ENCODE measurements at regions not wholly inside any gene's neighbourhood (a gene's known extent, or its start where the extent isn't known, plus 50 kb on each side); places are given as distances from the start of the nearest gene placed in this dataset.

- H4K20me1 ChIP-seq (replicated peaks; ENCODE audit: control insufficient read depth, insufficient read depth, low read length): no peaks in the 10 kb centered on the region
- no peaks in the 10 kb centered on the region for H3K4me1 ChIP-seq (replicated peaks in 1 of 2; ENCODE audit: control insufficient read depth in 2 of 2, insufficient read depth in 2 of 2, low read length in 2 of 2)
- H3K9me1 ChIP-seq (ENCODE audit: control insufficient read depth, insufficient read depth, low read length): no peaks in the 10 kb centered on the region
- no peak overlapping the region for H3K27ac ChIP-seq (ENCODE audit: extremely low read depth, low read depth, low read length)
- no TSS peak for BruUV-seq (replicated peaks)
- no peaks in the 10 kb centered on the region for H3K9me3 ChIP-seq (replicated peaks; ENCODE audit: control insufficient read depth, insufficient read depth, low read depth, low read length)
- 2% methylated on average over 4 of the region's 4 CpGs for WGBS (ENCODE audit: insufficient coverage, low coverage, missing lambda C conversion rate)
- no peak overlapping the region for H3K9ac ChIP-seq (ENCODE audit: insufficient read depth in 1 of 2, low read depth in 2 of 2, low read length in 2 of 2)
- H3K4me2 ChIP-seq (ENCODE audit: insufficient read depth, low read length): no peak overlapping the region
- TF ChIP-seq JUN (IDR thresholded peaks at IDR 0.05; ENCODE audit: borderline replicate concordance, low read depth, low read length): no peak
- no peak for TF ChIP-seq JUN (CRISPR knock-in tag; IDR thresholded peaks at IDR 0.05; ENCODE audit: borderline replicate concordance)
- TF ChIP-seq ZNF707 (CRISPR knock-in tag; conservative IDR thresholded peaks at IDR 0.05): no peak
- no peak overlapping the region for H2AFZ ChIP-seq (ENCODE audit: low read depth, low read length)
- ChIA-PET CTCF (ENCODE audit: low intra/inter-chr PET ratio) (no interaction called here), POLR2A (interaction anchor here (0.6 to 1.6 kb wide), 2 partner anchors 14 to 18 kb away, joined by 3 read pairs; no protein-coding TSS in a partner anchor)
- H3K4me3 ChIP-seq: no peak overlapping the region
- H3K36me3 ChIP-seq (ENCODE audit: control insufficient read depth, insufficient read depth, low read length): no peaks in the 10 kb centered on the region
- intact Hi-C loops (cut with micrococcal nuclease): no loop called here
- H3K79me2 ChIP-seq (ENCODE audit: control insufficient read depth, insufficient read depth, low read length): no peaks in the 10 kb centered on the region
- FAIRE-seq (no peak), ATAC-seq (no peak), DNase-seq (ENCODE audit: extremely low read depth in 1 of 4, low spot score in 3 of 4) (no peak)
- in situ Hi-C loops (cut with MboI): no loop called here
- H3K27me3 ChIP-seq (ENCODE audit: control insufficient read depth in 2 of 2, insufficient read depth in 2 of 2, low read length in 2 of 2): no peaks in the 10 kb centered on the region
These were observed 268.2 kb upstream of the GRIP1 start for GRCh38 chr12:66947119-66947518.

- no TSS peak for BruUV-seq (replicated peaks)
These were observed 273.8 kb upstream of the GRIP1 start for GRCh38 chr12:66952668-66953067.

More at GRCh38 chr12:66952668-66953067, 273.8 kb upstream of the GRIP1 start:
- WGBS (ENCODE audit: insufficient coverage, low coverage, missing lambda C conversion rate): 8% methylated on average over 1 of the region's 1 CpG
- ATAC-seq (no peak), DNase-seq (ENCODE audit: extremely low read depth in 1 of 4, low spot score in 3 of 4) (no peak), FAIRE-seq (no peak)
- H4K20me1 ChIP-seq (replicated peaks; ENCODE audit: control insufficient read depth, insufficient read depth, low read length): no peaks in the 10 kb centered on the region
- no peak overlapping the region for H2AFZ ChIP-seq (ENCODE audit: low read depth, low read length)
- no peaks in the 10 kb centered on the region for H3K9me1 ChIP-seq (ENCODE audit: control insufficient read depth, insufficient read depth, low read length)
- in situ Hi-C loops (cut with MboI): no loop called here
- POLR2A ChIA-PET: no interaction called here
- H3K27me3 ChIP-seq (ENCODE audit: control insufficient read depth in 2 of 2, insufficient read depth in 2 of 2, low read length in 2 of 2): no peaks in the 10 kb centered on the region
- intact Hi-C loops (cut with micrococcal nuclease): no loop called here
- peak; percentile 60 for TF ChIP-seq ZNF316 (IDR thresholded peaks at IDR 0.05)
- TF ChIP-seq MAFG (tag; conservative IDR thresholded peaks at IDR 0.05): 0 out of 2 replicates have a peak, but pooled peaks have one; percentile 6
- TF ChIP-seq HMGXB4 (CRISPR knock-in tag; IDR thresholded peaks at IDR 0.05): no peak
- H3K79me2 ChIP-seq (ENCODE audit: control insufficient read depth, insufficient read depth, low read length): no peaks in the 10 kb centered on the region
- H3K4me1 ChIP-seq (replicated peaks in 1 of 2; ENCODE audit: control insufficient read depth in 2 of 2, insufficient read depth in 2 of 2, low read length in 2 of 2): no peaks in the 10 kb centered on the region
- no peaks in the 10 kb centered on the region for H3K9me3 ChIP-seq (replicated peaks; ENCODE audit: control insufficient read depth, insufficient read depth, low read depth, low read length)
- H3K9ac ChIP-seq (ENCODE audit: insufficient read depth in 1 of 2, low read depth in 2 of 2, low read length in 2 of 2): no peak overlapping the region
- no peaks in the 10 kb centered on the region for H3K36me3 ChIP-seq (ENCODE audit: control insufficient read depth, insufficient read depth, low read length)
- CTCF ChIA-PET (ENCODE audit: low intra/inter-chr PET ratio): no interaction called here
- H3K4me2 ChIP-seq (ENCODE audit: insufficient read depth, low read length): no peak overlapping the region
- no peak overlapping the region for H3K27ac ChIP-seq (ENCODE audit: extremely low read depth, low read depth, low read length)
- H3K4me3 ChIP-seq: no peak overlapping the region

All from K562 (cell line).